ENCODE measurements at regions not wholly inside any gene's neighbourhood (a gene's known extent, or its start where the extent isn't known, plus 50 kb on each side); places are given as distances from the start of the nearest gene placed in this dataset.

GRCh38 chr17:51540151-51540550 is 279.8 kb downstream of the UTP18 start:
- DNase-seq (ENCODE audit: low read depth in 2 of 2, low spot score in 1 of 2), result no peak

- no peak for DNase-seq (ENCODE audit: low read depth in 2 of 2, low spot score in 1 of 2)
Measured at GRCh38 chr17:51541215-51541614, 280.9 kb downstream of the UTP18 start.

- no peak for DNase-seq (ENCODE audit: low read depth in 2 of 2, low spot score in 1 of 2)
Measured at GRCh38 chr17:51546114-51546513, 285.8 kb downstream of the UTP18 start.

DNA sequence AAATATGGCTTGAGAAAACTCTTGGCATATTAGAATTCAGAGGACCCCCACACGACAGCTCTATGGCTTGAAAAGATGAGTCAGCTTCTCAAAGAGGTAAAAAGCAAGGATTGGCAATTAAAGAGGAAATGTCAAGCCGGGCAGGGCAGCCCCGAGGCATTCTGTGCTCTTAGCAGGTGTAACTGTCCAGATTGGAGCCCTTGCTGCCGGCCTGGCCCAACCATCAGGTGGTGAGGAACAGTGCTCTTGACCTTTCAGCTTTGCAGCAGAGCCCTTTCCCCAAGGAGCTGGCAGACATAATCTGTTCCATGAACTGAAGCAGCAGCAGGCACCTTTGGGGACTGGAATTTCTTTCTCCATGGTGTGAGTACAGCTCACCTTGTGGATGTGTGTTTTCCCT is 287.8 kb downstream of the UTP18 start:
- no peak for DNase-seq (ENCODE audit: low read depth in 2 of 2, low spot score in 1 of 2)

GRCh38 chr17:51555153-51555552 is 294.8 kb downstream of the UTP18 start:
- DNase-seq (ENCODE audit: low read depth in 2 of 2, low spot score in 1 of 2), result no peak

- no peak for DNase-seq (ENCODE audit: low read depth in 2 of 2, low spot score in 1 of 2)
Measured at GRCh38 chr17:51559778-51560177, 299.4 kb downstream of the UTP18 start.

GRCh38 chr17:51560398-51560797 is 300.1 kb downstream of the UTP18 start:
- DNase-seq (ENCODE audit: low read depth in 2 of 2, low spot score in 1 of 2), result no peak

DNA sequence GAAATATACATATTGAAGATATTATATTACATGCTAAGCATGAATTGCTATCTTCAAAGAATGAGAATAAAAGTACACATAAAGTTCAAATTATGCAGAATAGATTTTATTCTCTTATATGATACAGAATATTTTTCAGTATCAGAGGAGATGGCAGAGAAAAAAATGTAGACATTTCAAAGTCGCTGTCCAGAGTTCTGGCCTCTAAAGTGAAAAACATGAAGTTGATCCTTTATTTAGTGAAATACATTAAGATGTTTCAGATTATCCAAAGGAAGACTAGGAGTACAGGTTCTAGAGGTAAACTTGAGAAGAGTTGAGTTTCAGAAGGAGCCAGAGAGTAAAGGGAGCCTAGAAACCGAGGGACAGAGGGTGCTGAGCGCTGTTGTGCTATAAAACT is 303.6 kb downstream of the UTP18 start:
- DNase-seq (ENCODE audit: low read depth in 2 of 2, low spot score in 1 of 2), result no peak

GRCh38 chr17:51572115-51572514 is 311.8 kb downstream of the UTP18 start:
- no peak for DNase-seq (ENCODE audit: low read depth in 2 of 2, low spot score in 1 of 2)

Data from stimulated activated CD8-positive, alpha-beta memory T cell treated with anti-CD3 and anti-CD28 coated beads, Interleukin-4, amount 100 ng/mL, for 1 hour (primary cell).